Ishikawa (cell line): ENCODE measurements at regions not wholly inside any gene's neighbourhood (a gene's known extent, or its start where the extent isn't known, plus 50 kb on each side); places are given as distances from the start of the nearest gene placed in this dataset.

Experiments
- CEBPB ChIP-seq: IDR thresholded peaks from 2 replicates; pipeline ENCODE4 v1.6.1; 2012
- CREB1 ChIP-seq: IDR thresholded peaks from 2 replicates; pipeline ENCODE4 v1.6.1; 2012; ENCODE audit warnings: low read depth
- EGR1 ChIP-seq: IDR thresholded peaks from 2 replicates; pipeline ENCODE4 v1.6.1; 2012
- EP300 ChIP-seq: IDR thresholded peaks from 2 replicates; pipeline ENCODE4 v1.6.1; 2012; ENCODE audit warnings: borderline replicate concordance
- FOXM1 ChIP-seq: IDR thresholded peaks from 2 replicates; pipeline ENCODE4 v1.6.1; 2012; ENCODE audit warnings: low read depth, borderline replicate concordance
- NFIC ChIP-seq: IDR thresholded peaks from 2 replicates; pipeline ENCODE4 v1.6.1; 2012
- RAD21 ChIP-seq: IDR thresholded peaks from 2 replicates; pipeline ENCODE4 v1.6.1; 2012; ENCODE audit warnings: low read depth
- TAF1 ChIP-seq: IDR thresholded peaks from 2 replicates; pipeline ENCODE4 v1.6.1; 2012; ENCODE audit warnings: low read depth, mild to moderate bottlenecking
- TCF12 ChIP-seq: IDR thresholded peaks from 2 replicates; pipeline ENCODE4 v1.6.1; 2012; ENCODE audit warnings: low read depth
- TEAD4 ChIP-seq: IDR thresholded peaks from 2 replicates; pipeline ENCODE4 v1.6.1; 2012
- YY1 ChIP-seq: IDR thresholded peaks from 2 replicates; pipeline ENCODE4 v1.6.1; 2012; ENCODE audit warnings: low read depth
- ZBTB7A ChIP-seq: IDR thresholded peaks from 2 replicates; pipeline ENCODE4 v1.6.1; 2012; ENCODE audit warnings: low read depth
- TF ChIP-seq, protein P1 (sequence below): IDR thresholded peaks from 2 replicates; pipeline ENCODE4 v1.6.1; 2012; ENCODE audit warnings: low read depth, mild to moderate bottlenecking
- TF ChIP-seq, protein P2 (sequence below): IDR thresholded peaks from 2 replicates; pipeline ENCODE4 v1.6.1; 2012
- TF ChIP-seq, protein P3 (sequence below): IDR thresholded peaks from 2 replicates; pipeline ENCODE4 v1.6.1; 2012

DNA sequence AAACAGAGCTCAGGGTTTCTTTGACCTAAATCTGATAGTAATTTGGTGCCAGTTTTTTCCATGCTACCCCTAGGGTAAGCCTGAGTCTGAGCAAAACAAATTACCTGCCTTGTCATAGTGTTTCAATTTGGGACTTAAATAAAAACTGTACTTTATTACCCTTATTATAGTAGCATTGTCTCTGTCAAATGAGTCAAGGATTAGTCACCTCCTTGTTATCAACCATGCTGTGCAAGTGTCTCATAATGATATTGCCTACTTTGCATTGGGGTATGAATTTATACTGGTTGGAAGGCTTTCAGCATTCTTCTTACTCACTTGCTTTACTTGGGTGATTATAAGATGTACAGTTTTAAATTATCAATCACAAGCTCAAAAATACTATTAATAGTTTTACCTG is 380.0 kb downstream of the LRFN5 start:
- TF ChIP-seq, protein P1, sequence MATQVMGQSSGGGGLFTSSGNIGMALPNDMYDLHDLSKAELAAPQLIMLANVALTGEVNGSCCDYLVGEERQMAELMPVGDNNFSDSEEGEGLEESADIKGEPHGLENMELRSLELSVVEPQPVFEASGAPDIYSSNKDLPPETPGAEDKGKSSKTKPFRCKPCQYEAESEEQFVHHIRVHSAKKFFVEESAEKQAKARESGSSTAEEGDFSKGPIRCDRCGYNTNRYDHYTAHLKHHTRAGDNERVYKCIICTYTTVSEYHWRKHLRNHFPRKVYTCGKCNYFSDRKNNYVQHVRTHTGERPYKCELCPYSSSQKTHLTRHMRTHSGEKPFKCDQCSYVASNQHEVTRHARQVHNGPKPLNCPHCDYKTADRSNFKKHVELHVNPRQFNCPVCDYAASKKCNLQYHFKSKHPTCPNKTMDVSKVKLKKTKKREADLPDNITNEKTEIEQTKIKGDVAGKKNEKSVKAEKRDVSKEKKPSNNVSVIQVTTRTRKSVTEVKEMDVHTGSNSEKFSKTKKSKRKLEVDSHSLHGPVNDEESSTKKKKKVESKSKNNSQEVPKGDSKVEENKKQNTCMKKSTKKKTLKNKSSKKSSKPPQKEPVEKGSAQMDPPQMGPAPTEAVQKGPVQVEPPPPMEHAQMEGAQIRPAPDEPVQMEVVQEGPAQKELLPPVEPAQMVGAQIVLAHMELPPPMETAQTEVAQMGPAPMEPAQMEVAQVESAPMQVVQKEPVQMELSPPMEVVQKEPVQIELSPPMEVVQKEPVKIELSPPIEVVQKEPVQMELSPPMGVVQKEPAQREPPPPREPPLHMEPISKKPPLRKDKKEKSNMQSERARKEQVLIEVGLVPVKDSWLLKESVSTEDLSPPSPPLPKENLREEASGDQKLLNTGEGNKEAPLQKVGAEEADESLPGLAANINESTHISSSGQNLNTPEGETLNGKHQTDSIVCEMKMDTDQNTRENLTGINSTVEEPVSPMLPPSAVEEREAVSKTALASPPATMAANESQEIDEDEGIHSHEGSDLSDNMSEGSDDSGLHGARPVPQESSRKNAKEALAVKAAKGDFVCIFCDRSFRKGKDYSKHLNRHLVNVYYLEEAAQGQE: no peak
- TF ChIP-seq NFIC (no peak), TCF12 (no peak), TAF1 (no peak), EP300 (no peak; the same call in 1 of the 2 replicates), CREB1 (no peak), EGR1 (no peak), TEAD4 (no peak), CEBPB (no peak), YY1 (no peak), FOXM1 (no peak), ZBTB7A (no peak), RAD21 (no peak)
- TF ChIP-seq, protein P2, sequence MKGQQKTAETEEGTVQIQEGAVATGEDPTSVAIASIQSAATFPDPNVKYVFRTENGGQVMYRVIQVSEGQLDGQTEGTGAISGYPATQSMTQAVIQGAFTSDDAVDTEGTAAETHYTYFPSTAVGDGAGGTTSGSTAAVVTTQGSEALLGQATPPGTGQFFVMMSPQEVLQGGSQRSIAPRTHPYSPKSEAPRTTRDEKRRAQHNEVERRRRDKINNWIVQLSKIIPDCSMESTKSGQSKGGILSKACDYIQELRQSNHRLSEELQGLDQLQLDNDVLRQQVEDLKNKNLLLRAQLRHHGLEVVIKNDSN: no peak
- TF ChIP-seq, protein P3, sequence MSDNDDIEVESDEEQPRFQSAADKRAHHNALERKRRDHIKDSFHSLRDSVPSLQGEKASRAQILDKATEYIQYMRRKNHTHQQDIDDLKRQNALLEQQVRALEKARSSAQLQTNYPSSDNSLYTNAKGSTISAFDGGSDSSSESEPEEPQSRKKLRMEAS: no peak

DNA sequence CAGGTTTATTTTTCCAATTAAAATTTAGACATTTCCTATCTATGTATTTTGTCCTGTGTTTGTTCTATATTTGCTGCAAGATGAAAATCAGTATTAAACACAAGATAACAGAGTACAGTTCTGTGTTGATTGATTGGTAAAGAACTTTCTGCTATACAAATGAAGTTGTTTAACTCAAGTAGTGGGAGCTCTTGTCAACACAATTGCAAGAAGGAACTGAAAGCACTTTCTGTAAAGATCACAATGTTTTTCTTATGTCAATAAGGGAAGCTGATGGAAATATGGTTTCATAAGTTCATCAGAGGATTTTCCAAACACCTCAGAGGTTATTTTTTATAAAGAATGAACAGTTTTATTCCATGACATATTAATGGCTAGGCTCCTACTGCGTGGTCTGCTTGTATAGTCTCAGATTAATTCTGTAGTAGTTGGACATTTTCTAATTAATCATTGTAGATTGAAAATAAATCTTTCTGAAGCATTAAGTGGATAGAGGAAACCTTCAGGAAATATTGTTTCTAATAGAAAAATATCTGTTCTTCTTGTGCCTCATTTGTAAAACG is 379.5 kb downstream of the LRFN5 start:
- no peak for TF ChIP-seq CEBPB

DNA sequence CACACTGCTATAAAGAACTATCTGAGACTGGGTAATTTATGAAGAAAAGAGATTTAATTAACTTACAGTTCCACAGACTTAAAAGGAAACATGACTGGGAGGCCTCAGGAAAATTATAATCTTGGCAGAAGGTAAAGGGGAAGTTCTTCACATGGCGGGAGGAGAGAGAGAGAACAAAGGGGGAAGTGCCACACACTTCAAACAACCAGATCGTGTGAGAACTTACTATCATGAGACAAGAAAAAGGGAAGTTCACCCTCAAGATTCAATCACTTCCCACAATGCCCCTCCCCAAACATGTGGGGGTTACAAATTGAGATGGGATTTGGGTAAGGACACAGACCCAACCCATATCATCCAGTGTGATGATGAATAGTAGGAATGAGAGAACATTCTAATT is 366.5 kb downstream of the LRFN5 start:
- TF ChIP-seq RAD21 (no peak), YY1 (no peak)

DNA sequence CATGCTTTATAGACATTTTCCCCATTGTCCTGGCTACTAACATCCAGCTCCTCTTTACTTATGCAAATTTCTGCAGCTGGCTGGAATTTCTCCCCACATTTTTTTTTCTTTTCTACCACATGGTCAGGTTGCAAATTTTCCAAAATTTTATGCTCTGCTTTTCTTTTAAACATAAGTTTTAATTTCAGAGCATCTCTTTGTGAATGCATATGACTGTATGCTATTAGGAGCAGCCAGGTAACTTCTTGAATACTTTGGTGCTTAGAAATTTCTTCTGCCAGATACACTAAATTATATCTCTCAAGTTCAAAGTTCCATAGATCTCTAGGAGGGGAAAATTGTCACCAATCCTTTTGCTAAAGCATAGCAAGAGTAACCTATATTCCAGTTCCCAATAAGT is 365.9 kb downstream of the LRFN5 start:
- TF ChIP-seq YY1 (no peak), TEAD4 (no peak), CEBPB (no peak), ZBTB7A (no peak), RAD21 (no peak), TAF1 (no peak), CREB1 (no peak), TCF12 (no peak), EGR1 (no peak), FOXM1 (no peak), EP300 (no peak), NFIC (no peak)
- TF ChIP-seq, protein P2: no peak
- TF ChIP-seq, protein P3: no peak
- TF ChIP-seq, protein P1: no peak

DNA sequence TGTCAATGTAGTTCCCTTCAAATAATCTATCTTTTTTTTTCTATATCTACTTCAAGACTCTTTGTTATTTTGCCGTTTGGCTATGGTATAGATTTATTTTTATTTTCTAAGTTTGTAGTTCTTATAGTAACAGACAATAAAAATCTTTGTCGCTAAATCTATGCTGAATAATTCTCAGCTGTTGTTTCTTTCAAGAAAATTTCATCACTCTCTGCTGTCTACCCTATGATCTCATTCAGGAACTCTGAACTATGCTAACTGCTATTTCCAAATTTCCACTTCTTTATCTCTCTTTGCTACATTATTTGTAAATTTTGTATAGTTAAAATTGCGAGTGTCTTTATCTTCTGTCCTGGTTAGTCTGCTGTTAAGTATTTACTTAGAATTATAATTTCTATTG is 353.6 kb downstream of the LRFN5 start:
- TF ChIP-seq, protein P3: no peak
- TF ChIP-seq YY1 (no peak), ZBTB7A (no peak), EGR1 (no peak), FOXM1 (no peak), TAF1 (no peak), CEBPB (no peak), NFIC (no peak), RAD21 (no peak), CREB1 (no peak), EP300 (no peak), TEAD4 (no peak), TCF12 (no peak)
- TF ChIP-seq, protein P2: no peak
- TF ChIP-seq, protein P1: no peak
